Adrenal gland (tissue), 9 donors: ENCODE measurements at regions not wholly inside any gene's neighbourhood (a gene's known extent, or its start where the extent isn't known, plus 50 kb on each side); places are given as distances from the start of the nearest gene placed in this dataset.

ENCODE experiments used
- DNase-seq, 7 donors: peaks; one replicate each; pipeline ENCODE4 v3.0.0-alpha.2; 2019 to 2020
- H3K27ac ChIP-seq, 5 donors: fragments of 200-600 bp; sonication (generic) in 4 of 5; 1 replicate in 3 of 5; 2 replicates in 2 of 5; pipeline versions ENCODE4 v1.5.1 to v1.8.0; 2016 to 2020; ENCODE audit warnings: mild to moderate bottlenecking in 1 of 5
- H3K27me3 ChIP-seq: fragments of 200-600 bp; 2 replicates; pipeline ENCODE4 v1.8.0; 2021
- H3K36me3 ChIP-seq, 2 donors: fragments of 200-600 bp; replicated peaks in 1 of 2; 1 replicate in 1 of 2; 2 replicates in 1 of 2; pipeline versions ENCODE4 v1.5.1 to v1.8.0; 2018 to 2022
- H3K4me1 ChIP-seq, 2 donors: fragments of 200-600 bp; replicated peaks in 1 of 2; 1 replicate in 1 of 2; 2 replicates in 1 of 2; pipeline versions ENCODE4 v1.5.1 to v1.8.0; 2018 to 2021
- H3K4me3 ChIP-seq, 4 donors: fragments of 200-600 bp; sonication (generic) in 3 of 4; one replicate each; pipeline ENCODE4 v1.5.1; 2016 to 2018
- H3K9me3 ChIP-seq, 3 donors: fragments of 200-600 bp; sonication (generic) in 1 of 3; replicated peaks in 1 of 3; 1 replicate in 2 of 3; 2 replicates in 1 of 3; pipeline versions ENCODE4 v1.5.1 to v1.8.0; 2016 to 2021
- POLR2A ChIP-seq, 2 donors: fragments of 450-650 bp; IDR thresholded peaks; one replicate each; pipeline ENCODE4 v1.6.1; 2017; ENCODE audit warnings: antibody characterized with exemption in 2 of 2, mild to moderate bottlenecking in 2 of 2, moderate library complexity in 1 of 2
- WGBS, 4 donors: extraction: QIAGEN DNeasy Blood & Tissue Kit in 2 of 4; methylation state at CpG; one replicate each; pipeline versions ENCODE4 v1.1.5 to v1.1.7; 2013 to 2017; 5-methylcytosine and 5-hydroxymethylcytosine counted together
- intact Hi-C, 2 donors: fragments of 100-400 bp; cut with DNase I; formaldehyde crosslinking; loops; one replicate each; pipeline versions ENCODE4 v1.14.1 to v1.15.0; 2022 to 2023
- TF ChIP-seq, protein P1 (sequence below), 6 experiments: fragments of 450-650 bp in 4 of 6; fragments of 200-600 bp in 2 of 6; sonication (generic) in 1 of 6; IDR thresholded peaks; 1 replicate in 5 of 6; 2 replicates in 1 of 6; pipeline versions ENCODE4 v1.5.1 to v1.8.0; 2016 to 2021; ENCODE audit warnings: antibody characterized with exemption in 6 of 6, mild to moderate bottlenecking in 2 of 6, moderate library complexity in 1 of 6
- donor health status: healthy with polysubstance abuse.
- donor health status: Bipolar disorder and iron deficiency.
- donor health status: DM: yes; HTN: yes; CAD: no.
- donor health status: DM: no; HTN: no; CAD: no.
- donor health status: DM: no; HTN: no; CAD: no.

DNA sequence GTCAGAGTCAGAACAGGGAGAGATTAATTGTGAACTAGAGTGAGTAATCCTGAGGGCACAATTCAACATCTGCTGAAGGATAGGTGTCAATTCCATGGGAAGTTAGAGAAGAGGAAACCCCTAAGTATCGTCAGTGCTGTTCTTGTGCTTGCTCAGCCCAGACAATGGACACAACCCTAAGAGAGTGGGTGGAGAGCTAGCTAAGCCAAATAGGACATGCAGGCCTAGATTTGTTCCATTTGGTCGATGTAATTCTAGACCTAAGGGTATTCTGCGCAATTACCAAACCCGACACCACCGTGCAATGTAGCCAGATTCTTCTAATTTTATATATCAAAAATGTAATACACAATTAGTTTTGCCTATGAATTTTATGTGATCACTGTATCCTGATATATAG is 431.6 kb downstream of the SH3GL2 start:
- intact Hi-C loops = no loop called here
- Histone ChIP-seq H3K4me1 (no peaks in the 10 kb centered on the region), H3K27ac (no peak overlapping the region), H3K9me3 (no peaks in the 10 kb centered on the region), H3K4me3 (no peak overlapping the region), H3K36me3 (no peaks in the 10 kb centered on the region), H3K27me3 (no peaks in the 10 kb centered on the region)
- DNase-seq = no peak
- TF ChIP-seq, protein P1, sequence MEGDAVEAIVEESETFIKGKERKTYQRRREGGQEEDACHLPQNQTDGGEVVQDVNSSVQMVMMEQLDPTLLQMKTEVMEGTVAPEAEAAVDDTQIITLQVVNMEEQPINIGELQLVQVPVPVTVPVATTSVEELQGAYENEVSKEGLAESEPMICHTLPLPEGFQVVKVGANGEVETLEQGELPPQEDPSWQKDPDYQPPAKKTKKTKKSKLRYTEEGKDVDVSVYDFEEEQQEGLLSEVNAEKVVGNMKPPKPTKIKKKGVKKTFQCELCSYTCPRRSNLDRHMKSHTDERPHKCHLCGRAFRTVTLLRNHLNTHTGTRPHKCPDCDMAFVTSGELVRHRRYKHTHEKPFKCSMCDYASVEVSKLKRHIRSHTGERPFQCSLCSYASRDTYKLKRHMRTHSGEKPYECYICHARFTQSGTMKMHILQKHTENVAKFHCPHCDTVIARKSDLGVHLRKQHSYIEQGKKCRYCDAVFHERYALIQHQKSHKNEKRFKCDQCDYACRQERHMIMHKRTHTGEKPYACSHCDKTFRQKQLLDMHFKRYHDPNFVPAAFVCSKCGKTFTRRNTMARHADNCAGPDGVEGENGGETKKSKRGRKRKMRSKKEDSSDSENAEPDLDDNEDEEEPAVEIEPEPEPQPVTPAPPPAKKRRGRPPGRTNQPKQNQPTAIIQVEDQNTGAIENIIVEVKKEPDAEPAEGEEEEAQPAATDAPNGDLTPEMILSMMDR (IDR thresholded peaks at IDR 0.05) = no peak
- no peak for TF ChIP-seq POLR2A (IDR thresholded peaks at IDR 0.05)
- WGBS, 4 donors = 83 to 88% (median 84%) methylated on average over 5 of the region's 5 CpGs

DNA sequence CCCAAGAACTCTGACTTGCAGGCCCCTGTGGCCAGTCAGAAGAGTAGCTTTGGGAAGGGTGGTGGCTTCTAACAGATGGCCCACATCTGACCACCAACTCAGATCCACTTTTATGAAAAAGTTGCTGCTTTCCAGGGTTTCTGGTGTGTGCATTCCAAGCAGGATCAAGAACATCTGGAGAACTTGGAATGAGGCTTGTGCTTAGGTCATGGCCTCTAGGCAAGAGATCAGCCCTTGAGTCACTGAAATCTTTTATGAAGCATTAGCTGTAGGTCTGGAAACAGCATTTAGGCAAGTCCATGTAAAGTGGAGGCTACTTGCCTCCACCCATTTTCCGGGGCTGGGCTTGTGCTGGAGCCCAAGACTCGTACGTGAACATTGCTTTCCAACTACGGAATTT is 433.3 kb downstream of the SH3GL2 start:
- no peak for DNase-seq
- no peaks in the 10 kb centered on the region for H3K36me3 ChIP-seq
- TF ChIP-seq, protein P1 (IDR thresholded peaks at IDR 0.05) = no peak
- no peak for TF ChIP-seq POLR2A (IDR thresholded peaks at IDR 0.05)
- no peak overlapping the region for H3K4me3 ChIP-seq
- H3K4me1 ChIP-seq = no peaks in the 10 kb centered on the region
- H3K9me3 ChIP-seq = no peaks in the 10 kb centered on the region
- 82 to 89% (median 84%) methylated on average over 4 of the region's 4 CpGs for WGBS, 4 donors
- H3K27ac ChIP-seq = no peak overlapping the region
- intact Hi-C loops = no loop called here
- no peaks in the 10 kb centered on the region for H3K27me3 ChIP-seq

DNA sequence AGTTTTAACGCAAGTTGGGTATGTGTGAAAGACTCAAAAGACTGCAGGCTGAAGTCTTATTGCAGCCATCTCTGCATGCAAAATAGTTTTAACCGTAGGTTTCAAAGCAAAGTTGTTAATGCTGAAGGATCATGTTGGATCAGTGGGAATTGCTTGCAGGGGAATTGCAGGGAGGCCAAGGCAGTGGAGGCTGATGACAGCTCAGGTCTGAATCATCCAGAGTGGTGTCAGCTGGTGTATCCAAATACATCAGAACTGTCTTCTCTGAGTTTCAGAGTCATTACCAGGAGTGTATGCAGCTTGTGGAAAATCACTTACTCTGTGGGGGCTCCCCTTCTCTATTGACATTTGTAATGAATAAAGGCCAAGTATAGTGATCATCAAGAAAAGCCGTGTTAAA is 435.7 kb downstream of the SH3GL2 start:
- intact Hi-C loops = no loop called here
- DNase-seq = no peak
- no peaks in the 10 kb centered on the region for H3K36me3 ChIP-seq
- WGBS, 4 donors = 66 to 82% (median 74%) methylated on average over 3 of the region's 3 CpGs
- H3K4me1 ChIP-seq = no peaks in the 10 kb centered on the region
- no peaks in the 10 kb centered on the region for H3K9me3 ChIP-seq
- TF ChIP-seq, protein P1 (IDR thresholded peaks at IDR 0.05) = no peak
- TF ChIP-seq POLR2A (IDR thresholded peaks at IDR 0.05) = no peak
- H3K27me3 ChIP-seq = no peaks in the 10 kb centered on the region
- no peak overlapping the region for H3K27ac ChIP-seq
- no peak overlapping the region for H3K4me3 ChIP-seq

DNA sequence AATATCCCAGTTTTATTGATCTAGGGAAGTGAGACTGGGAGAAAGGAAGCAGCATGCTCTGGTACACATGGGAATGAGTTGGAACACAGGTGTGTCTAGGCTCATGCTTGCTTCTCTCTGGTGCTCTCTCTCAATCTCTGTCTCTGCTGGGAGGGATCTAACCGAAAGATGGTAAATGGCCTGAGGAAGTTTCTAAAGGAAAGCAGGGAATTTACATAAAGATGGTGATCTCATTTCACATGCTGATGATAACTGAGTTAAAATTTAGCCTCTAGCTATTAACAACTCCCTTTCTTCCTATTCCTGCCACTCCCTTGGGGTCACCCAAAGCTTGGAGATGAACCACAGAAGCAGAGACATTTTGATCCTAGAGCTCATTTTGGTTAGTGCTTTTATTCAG is 436.2 kb downstream of the SH3GL2 start:
- Histone ChIP-seq H3K27ac (no peak overlapping the region), H3K27me3 (no peaks in the 10 kb centered on the region), H3K36me3 (no peaks in the 10 kb centered on the region), H3K4me3 (no peak overlapping the region), H3K9me3 (no peaks in the 10 kb centered on the region), H3K4me1 (no peaks in the 10 kb centered on the region)
- no peak for DNase-seq
- WGBS, 4 donors = 83 to 91% (median 86%) methylated on average over 1 of the region's 1 CpG
- no peak for TF ChIP-seq POLR2A (IDR thresholded peaks at IDR 0.05)
- TF ChIP-seq, protein P1 (IDR thresholded peaks at IDR 0.05) = no peak
- intact Hi-C loops = no loop called here
